HG02623 (cell line): ENCODE measurements at regions not wholly inside any gene's neighbourhood (a gene's known extent, or its start where the extent isn't known, plus 50 kb on each side); places are given as distances from the start of the nearest gene placed in this dataset.
A peak's percentile ranks its signal among the peaks of the same experiment; 100 is the strongest.

Source experiments
- ATAC-seq: cut with Tn5 transposase; IDR thresholded peaks from one replicate; pipeline ENCODE4 v1.9.1; 2021; ENCODE audit warnings: moderate library complexity; ENCODE audit not compliant: unreplicated experiment

DNA sequence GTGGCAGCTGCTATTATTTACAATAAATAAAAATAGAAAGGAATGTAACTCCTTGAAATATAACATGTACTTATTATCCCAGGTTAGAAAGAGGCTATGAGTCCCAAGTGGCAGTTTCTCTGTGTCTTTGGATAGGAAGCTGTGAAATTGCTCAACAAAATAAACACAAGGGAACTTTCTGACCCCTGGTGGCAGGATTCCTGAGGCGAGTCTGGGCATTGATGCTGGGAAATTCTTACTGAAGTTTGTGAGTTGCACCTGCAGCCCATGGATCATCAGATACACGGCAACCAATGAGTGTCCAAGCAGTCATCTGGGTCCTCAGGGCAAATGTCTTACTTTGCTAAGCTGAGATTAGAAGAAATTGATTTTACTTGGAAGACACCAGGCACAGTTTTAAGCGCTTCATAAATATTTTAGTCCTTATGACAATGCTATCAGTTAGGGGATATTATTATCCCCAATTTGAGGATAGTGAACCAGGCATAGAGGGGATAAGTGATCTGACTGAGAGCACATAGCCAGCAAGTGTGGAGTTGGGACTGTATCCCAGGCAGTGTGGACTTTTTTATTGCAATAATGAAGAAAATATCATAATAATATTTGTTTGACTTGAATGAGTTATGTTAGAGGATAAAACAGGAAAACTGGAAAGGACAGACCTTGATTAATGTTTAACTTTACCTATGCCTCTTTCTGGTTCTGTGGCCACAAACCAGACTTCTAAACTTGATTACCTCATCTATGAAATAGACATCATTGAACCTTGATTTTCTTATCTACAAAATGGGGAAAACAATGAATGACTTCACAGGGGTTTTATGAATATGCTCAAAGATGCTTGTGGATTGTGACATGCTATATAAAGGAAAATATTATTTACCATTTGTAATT, 265.5 kb upstream of the ADAMTSL1 start:
- ATAC-seq: no peak

DNA sequence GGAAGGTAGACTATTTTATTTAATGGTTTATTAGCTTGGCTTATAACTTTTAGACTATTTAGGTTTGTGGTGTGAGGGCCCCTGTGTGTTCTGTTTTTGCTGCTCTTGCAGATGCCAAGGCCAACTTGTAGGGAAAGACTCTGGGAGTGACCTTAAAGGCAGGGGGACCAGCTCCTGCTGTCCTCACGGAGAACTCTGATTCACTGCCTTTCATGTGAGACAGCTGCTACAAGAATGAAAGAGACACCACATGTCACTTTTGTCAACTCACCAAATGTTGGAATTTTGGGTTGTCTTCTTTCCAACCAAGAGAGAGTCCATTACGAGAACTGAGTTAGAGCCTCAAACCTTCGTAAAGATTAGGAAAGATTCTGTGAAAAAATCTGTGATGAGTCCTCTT, 258.3 kb upstream of the ADAMTSL1 start:
- ATAC-seq: no peak

DNA sequence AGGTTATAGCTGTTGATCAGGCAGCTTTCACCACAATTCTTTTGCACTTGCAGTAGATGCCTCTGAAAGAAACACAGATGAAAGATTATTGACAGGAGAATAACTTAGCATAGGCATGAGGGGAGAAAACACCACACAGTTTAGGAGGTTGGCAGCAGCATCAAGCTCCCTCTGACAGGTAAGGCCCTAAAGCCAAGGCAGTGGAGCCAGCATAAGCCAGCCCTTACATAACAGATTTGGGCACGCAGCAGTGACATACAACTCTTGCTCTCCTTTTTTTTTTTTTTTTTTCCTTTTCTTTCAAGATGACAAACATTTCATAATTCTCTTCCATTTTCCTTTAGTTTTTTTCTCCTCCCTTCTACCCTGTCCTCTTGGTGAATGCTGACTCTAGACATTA, 257.6 kb upstream of the ADAMTSL1 start:
- no peak for ATAC-seq

DNA sequence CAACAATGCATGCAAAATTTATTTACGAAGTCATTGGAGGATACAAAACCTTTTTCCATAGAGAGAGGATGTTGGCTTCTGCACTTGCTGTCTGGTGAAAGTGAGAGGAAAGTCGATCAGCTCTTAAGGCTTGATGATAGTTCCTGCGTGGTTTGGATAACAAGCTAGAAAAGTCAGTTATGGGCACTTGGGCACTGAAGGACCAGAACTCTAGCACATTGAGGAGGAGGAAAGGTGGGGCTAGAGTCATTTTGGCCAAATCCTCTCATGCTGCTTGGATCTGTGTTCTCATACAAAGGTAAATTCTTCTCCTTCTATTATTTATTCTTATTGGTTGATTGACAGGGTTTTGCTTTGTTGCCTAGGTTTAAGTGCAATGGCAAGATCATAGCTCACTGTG, 245.9 kb upstream of the ADAMTSL1 start:
- no peak for ATAC-seq

DNA sequence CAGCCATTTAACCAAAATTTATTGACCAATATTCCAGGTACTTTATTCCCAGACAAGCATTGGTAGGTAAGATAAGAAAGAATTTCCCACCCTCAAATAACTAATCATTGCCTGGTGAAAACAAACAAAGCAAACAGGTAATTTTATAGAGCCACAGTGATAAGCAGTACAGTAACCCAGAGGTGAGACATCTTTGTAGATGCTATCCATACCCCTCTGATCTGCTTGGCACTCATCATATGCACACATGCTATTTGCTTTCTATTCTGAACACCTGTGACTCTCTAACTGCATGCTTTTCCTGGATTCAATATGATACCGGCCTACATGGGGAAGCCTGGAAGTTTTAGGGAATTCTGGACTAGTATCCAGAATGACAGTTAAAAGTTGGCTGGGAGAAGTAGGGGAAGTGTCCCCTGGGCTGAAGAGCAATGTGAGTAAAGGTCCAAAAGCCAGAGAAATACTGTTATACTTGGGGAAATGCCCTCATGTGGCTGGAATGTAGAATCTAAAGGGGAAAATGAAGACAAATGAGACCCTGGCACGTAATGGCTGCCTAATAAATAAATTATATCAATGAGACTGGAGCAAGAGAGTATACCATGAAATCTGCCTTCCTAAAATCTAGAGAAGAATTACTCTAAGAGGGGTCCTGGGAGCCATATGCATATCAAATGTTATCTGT, 243.8 kb upstream of the ADAMTSL1 start:
- no peak for ATAC-seq

DNA sequence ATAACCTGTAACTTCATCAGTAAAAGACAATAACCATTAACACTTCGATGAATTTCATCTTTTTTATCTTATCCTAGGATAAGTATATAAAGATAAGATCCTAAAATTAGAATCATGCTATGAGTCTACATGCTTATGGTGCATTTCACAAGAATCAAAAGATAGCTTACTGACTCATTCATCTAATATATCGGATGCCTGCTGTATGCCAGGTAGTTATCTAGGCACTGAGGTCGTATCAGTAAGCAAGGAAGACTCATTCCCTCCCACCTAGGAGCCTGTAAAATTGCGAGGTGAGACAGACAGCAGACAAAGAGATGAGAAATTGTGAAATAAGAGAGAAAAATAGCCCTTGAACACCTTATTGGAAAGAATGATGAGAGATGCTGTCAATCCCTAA, 240.6 kb upstream of the ADAMTSL1 start:
- no peak for ATAC-seq

DNA sequence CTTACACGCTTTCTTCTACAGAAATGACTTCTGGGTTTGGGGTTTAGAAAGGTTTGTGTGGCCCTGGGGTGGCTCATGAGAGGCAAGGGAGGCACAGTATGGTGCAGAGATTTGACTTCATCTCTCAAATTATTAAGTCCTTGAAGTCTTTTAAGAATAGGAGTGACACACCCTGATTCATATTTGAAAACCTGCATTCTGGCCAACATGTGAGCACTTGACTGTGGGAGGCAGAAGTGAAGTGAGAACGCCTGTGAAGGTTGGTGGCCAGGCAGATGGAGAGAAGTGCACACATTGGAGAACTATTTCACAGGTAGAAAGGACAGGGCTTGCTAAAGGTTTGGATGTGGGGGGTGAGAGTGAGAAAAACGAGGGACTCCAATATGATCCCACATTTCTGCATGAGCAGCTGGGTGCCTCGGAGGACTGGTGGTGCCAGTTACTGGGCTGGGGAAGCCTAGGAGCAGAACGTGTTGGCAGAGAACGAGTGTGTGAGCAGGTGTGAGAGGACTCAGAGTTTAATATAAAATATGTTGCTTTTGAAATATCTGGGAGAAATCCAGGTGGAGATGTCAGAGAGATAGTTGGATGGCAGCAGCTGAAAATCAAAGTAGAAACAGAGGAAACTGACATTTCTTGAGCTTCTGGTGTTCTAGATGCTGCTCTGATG, 240.0 kb upstream of the ADAMTSL1 start:
- ATAC-seq: no peak

DNA sequence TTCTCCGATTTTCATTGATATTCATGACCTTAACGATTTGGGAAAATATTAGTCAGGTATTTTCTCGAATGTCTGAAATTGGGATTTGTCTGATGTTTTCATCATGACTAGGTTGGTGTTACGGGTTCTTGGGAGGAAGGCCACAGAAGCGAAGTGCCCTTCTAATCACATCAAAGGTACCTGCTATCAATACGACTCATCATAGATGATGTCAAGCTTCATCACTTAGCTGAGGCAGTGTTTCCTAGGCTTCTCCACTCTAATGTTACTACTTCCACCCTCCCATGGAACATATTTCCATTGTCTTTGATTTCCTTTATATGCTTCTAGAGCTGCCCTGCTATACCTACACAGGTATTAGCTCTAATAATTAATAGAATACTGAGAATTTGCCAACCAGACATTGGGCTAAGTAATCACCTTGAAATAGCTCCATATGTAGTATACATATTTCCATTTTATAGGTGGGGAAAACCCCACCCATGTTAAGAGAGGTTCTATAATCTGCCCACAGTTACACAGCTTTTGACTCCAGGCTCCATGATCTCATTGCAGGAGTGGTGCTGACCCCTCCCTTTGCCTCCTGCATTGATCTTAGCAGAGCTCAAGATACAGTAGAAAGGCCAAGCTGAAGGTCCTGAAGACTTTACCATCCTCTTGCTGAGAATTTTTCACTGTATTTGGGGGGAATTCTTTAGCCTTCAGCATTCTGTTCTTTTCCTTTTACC, 238.6 kb upstream of the ADAMTSL1 start:
- ATAC-seq: no peak

DNA sequence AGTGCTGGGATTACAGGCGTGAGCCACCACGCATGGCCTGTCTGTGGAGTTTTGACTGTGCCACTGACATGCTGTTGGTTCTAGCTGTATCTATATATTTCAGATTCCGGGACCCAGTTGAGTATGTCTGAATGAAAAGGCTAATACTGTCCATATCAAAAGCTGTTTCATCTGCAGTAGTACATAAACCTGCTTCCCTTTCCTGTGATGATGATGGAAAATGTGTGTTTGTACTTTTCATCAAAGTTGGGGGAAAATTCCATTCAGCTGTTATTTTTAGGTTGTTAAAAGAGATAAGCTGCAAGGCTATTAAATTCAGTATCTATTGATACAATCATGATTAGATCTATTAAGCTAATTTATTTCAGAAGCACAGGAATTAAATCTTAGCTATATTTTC, 237.6 kb upstream of the ADAMTSL1 start:
- no peak for ATAC-seq

DNA sequence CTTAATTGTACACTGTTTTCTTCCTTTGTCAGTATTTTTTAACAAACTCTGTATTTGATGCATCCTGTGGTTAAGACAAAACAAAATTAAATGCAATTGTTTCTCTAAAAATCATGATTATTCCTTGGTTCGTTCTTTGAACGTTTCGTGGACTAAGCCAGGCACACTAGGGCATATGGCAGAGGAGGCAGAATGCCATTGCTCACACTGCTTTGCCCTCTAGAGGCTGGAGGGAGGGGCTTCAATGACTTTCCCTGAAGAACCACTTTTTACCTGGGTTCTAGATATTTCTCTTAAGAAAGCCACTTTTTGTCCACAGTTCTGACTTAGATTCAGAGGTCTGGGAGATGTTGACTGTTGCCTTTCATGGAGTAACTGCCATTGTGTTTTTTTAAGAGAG, 236.2 kb upstream of the ADAMTSL1 start:
- ATAC-seq: no peak

DNA sequence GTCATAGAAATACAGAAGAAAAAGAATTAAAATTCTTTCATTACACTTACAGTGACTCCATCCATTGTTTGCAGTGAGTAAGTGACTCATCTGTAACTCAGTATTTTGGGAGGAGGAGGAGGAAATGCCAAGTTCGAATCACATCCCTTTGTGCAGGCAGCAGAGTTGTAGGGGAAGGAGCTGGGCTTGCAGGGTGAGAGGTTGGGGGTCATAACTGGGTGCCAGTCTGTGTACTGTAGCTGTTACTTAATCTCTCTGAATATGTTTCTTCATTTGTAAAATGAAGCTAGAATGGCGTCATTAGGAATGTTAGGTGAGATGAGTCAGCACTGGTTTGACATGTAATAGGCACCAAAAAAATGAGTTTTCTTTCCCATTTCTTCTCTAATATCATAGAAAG, 235.7 kb upstream of the ADAMTSL1 start:
- ATAC-seq: no peak

DNA sequence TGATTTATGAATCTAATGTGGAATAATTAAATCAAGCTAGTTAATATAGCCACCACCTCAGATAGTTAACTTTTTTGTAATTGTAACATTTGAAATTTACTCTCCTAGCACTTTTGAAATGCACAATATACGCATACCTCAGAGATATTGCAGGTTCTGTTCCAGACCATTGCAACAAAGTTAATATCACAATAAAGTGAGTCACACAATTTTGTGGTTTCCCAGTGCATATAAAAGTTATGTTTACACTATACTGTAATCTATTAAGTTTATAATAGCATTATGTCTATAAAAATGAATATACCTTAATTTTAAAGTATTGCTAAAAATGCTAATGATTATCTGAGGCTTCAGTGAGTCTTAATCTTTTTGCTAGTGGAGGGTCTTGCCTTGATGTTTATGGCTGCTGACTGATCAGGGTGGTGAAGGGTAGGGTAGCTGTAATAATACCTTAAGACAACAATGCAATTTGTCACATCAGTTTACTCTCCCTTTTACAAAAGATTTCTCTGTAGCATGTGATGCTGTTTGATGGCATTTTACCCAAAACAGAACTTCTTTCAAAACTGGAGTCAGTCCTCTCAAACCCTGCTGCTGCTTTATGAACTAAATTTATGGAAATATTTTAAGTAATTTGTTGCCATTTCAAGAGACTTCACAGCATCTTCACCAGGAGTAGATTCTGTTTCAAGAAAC, 235.1 kb upstream of the ADAMTSL1 start:
- ATAC-seq: no peak

DNA sequence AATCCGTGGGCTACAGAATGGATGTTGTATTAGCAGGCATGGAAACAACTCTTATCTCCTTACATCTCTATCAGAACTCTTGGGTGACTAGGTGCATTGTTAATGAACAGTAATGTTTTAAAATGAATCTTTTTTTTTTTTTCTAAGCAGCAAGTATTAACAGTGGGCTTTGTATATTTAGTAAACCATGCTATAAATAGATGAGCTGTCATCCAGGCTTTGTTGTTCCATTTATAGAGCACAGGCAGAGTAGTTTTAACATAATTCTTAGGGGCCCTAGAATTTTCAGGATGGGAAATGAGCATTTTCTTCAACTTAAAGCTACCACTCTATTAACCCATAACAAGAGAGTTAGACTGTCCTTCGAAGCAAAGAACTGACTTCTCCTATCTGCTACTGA, 233.7 kb upstream of the ADAMTSL1 start:
- ATAC-seq: no peak

DNA sequence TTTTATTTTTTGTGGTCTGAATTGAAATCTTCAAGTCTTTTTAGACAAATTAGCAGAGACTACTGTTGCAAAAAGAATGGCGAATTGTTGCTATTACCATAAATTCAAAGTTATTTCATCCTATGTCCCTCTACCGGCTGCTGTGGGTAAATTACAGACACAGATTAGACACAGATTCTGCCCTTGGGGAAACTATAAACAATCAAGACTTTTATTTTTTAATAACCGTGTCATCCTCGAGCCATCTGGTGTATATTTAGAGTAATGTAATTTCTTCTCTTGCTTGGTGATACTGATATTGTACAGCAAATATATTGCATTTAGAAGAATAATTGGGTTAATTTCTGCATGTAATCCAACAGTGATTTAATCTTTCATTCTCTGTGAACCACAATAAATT, 228.0 kb upstream of the ADAMTSL1 start:
- ATAC-seq: no peak

DNA sequence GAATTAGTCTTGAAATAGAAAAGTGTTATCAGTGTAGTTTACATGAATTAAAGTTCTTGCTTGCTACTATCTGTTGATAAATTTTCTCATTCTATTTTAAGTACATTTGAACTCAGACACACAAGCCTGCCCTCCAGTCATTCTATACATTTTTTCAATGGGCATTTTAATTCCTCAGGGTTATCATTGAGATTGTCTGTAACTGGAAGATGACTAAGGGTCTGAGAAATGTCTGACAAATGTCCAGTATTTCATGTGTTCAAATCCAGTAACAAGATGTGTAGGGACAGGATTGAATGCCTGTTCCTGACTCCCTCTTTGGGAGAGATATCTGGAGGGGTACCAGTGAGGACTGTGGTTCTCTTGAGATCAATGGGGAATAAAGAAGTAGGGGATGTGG, 223.9 kb upstream of the ADAMTSL1 start:
- ATAC-seq: no peak

DNA sequence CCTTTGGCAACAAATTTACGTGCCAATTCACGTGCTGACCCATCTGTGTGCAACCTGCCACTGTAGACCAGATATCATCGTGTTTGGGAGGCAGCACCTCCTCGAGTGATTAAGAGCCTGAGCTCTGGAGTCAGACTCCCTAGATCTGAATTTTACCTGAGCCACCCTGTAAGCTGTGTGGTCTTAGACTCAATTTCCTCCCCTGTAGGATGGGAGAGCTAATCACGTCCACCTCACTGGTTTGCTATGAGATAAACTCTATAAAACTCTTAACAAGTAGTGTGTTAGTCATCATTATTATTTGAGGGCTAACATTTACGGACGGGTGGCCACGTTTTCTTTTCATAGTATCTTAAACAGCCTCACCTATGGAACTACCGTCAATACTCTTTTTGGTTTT, 220.0 kb upstream of the ADAMTSL1 start:
- no peak for ATAC-seq

DNA sequence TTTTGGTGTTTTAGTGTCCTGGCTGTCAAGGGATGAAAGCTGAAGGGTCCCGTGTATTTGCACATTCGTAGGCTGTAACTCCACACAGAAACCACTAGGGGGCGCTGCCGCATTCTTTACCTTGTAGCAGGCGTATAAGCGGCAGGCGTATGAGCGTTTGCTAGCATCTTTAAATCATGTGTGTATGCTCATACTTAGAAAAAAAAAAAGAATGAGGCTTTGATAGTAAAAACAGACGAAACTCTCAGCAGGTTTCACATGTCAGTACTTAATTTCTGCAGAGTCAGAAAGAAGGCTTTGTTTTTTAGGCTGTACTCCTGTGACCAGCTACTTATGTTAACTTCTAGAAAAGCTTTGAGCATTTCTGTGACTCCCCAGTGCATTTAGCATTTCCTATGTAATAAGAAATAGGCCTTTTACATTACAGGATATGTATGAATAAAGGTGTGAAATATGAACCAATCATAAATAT, 218.8 kb upstream of the ADAMTSL1 start:
- peak; percentile 89 for ATAC-seq

DNA sequence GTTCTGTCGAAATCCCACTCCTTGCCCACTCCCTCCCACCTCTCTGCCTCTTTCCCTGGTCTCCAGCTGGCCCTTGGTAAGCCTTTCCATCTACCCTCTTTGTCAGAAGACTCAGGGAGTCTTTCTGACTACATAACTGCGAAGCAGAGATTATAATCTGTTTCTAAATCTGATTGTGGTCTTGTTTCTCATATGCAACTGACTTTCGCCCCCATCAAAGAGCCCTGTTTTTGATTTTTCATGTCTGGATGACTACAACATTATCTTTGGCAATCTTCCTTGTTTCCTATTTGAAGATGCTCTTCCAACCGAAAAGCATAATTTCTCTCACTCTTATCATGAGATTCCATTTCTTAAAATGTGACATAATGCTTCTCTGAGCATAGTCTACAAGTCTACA, 218.2 kb upstream of the ADAMTSL1 start:
- no peak for ATAC-seq

DNA sequence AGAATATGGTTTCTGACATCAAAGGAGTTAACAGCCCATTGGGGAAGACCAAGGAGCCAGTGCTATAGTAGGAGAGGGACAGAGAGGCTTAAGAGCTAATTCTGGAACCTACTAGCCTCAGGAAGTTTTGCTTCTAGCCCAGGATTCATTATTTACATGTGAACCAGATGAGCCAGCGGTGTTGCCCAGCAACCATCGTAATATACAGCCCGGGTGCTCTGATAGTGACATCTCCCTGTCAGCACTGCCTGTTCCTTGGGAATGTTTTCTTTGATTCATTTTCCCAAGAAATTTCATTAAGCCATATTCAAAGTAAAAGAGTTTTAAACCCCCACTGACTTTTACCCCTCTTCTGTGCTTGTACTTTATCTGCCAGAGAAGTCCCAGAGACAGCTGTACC, 217.4 kb upstream of the ADAMTSL1 start:
- ATAC-seq: no peak

DNA sequence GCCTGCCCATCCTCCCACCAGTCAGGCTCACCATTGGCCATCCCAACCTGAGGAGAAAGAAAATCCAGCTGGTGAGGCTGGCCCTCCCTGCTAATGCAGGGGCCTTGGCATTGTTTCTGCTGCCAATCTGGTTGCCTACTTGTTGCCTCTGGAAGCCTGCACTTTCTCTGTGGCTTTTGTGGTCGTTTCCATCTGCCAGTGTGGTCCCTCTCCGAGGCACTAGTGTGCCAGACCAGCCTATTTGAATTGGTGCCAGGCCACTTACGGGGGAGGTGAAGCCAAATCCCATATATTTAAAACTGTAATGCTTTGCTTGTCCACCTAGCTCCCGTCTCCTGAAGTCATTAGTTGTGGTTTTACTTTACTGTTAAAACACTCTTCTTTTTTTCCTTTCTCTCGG, 213.4 kb upstream of the ADAMTSL1 start:
- no peak for ATAC-seq

DNA sequence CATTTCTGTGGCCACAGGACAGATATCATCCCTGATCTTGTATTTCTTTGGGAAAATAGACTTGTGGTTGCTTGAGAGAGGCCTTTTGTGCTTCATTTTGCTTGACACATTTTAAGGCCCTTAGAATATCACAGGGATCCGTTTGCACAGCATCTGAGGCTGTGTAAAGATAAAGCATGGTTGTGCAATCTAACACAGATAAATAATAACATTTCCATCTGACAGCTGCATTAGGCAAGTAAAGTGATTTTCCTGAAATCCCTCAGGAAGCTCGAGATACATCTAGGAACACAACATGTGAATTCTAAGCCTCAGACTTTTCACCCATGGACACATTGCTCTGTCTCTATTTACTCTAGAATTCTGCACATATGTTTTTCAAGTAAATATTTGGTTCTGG, 212.8 kb upstream of the ADAMTSL1 start:
- ATAC-seq: no peak
